Ectodermal cell (in vitro differentiated cells): ENCODE measurements at regions not wholly inside any gene's neighbourhood (a gene's known extent, or its start where the extent isn't known, plus 50 kb on each side); places are given as distances from the start of the nearest gene placed in this dataset.

ENCODE experiments used
- H3K27ac ChIP-seq: 2 replicates; pipeline ENCODE4 v1.7.0; 2013; ENCODE audit warnings: mild to moderate bottlenecking, low read depth, low read length; ENCODE audit not compliant: insufficient read depth, poor library complexity, severe bottlenecking
- H3K27me3 ChIP-seq: 2 replicates; pipeline ENCODE4 v1.7.0; 2013; ENCODE audit warnings: mild to moderate bottlenecking, low read length; ENCODE audit not compliant: insufficient read depth, control insufficient read depth, poor library complexity, severe bottlenecking
- H3K36me3 ChIP-seq: one replicate; pipeline ENCODE4 v1.7.0; 2013; ENCODE audit warnings: low read length; ENCODE audit not compliant: control insufficient read depth, insufficient read depth
- H3K4me1 ChIP-seq: one replicate; pipeline ENCODE4 v1.7.0; 2013; ENCODE audit warnings: low read length; ENCODE audit not compliant: control insufficient read depth, insufficient read depth
- H3K4me3 ChIP-seq: 2 replicates; pipeline ENCODE4 v1.7.0; 2013; ENCODE audit warnings: low read depth, low read length, control low read depth; ENCODE audit not compliant: insufficient read depth
- H3K9me3 ChIP-seq: 2 replicates; pipeline ENCODE4 v1.7.0; 2013; ENCODE audit warnings: mild to moderate bottlenecking, low read length, moderate library complexity; ENCODE audit not compliant: control insufficient read depth
- WGBS, 2 experiments: methylation state at CpG; one replicate each; pipeline ENCODE4 v1.1.7; 2013; ENCODE audit warnings: missing lambda C conversion rate in 2 of 2; 5-methylcytosine and 5-hydroxymethylcytosine counted together

- no peak overlapping the region for H3K27ac ChIP-seq
- H3K27me3 ChIP-seq = no peaks in the 10 kb centered on the region
- WGBS, 2 experiments = 59 to 84% methylated on average over 3 to 5 of the region's 5 CpGs
- H3K36me3 ChIP-seq = no peaks in the 10 kb centered on the region
- H3K4me3 ChIP-seq = no peak overlapping the region
- H3K9me3 ChIP-seq = no peaks in the 10 kb centered on the region
- H3K4me1 ChIP-seq = peaks cover 10% of the 10 kb centered on the region
Observed at GRCh38 chr1:193462629-193463320, 276.4 kb upstream of the B3GALT2 start.

- H3K4me1 ChIP-seq = peaks cover 10% of the 10 kb centered on the region
- H3K27ac ChIP-seq = no peak overlapping the region
- H3K36me3 ChIP-seq = no peaks in the 10 kb centered on the region
- H3K27me3 ChIP-seq = no peaks in the 10 kb centered on the region
- H3K9me3 ChIP-seq = no peaks in the 10 kb centered on the region
- WGBS, 2 experiments = 90 to 98% methylated on average over 3 to 4 of the region's 5 CpGs
- H3K4me3 ChIP-seq = no peak overlapping the region
Observed at GRCh38 chr1:193458628-193459027, 272.2 kb upstream of the B3GALT2 start.

GRCh38 chr1:193457676-193458075, 271.3 kb upstream of the B3GALT2 start:
- WGBS, 2 experiments = 93 to 95% methylated on average over 9 of the region's 9 CpGs
- H3K4me3 ChIP-seq = no peak overlapping the region
- no peaks in the 10 kb centered on the region for H3K27me3 ChIP-seq
- H3K4me1 ChIP-seq = peaks cover 1% of the 10 kb centered on the region
- H3K27ac ChIP-seq = no peak overlapping the region
- no peaks in the 10 kb centered on the region for H3K9me3 ChIP-seq
- no peaks in the 10 kb centered on the region for H3K36me3 ChIP-seq

GRCh38 chr1:193456811-193457280, 270.4 kb upstream of the B3GALT2 start:
- Histone ChIP-seq H3K9me3 (no peaks in the 10 kb centered on the region), H3K27me3 (no peaks in the 10 kb centered on the region), H3K27ac (no peak overlapping the region), H3K4me1 (no peaks in the 10 kb centered on the region), H3K36me3 (no peaks in the 10 kb centered on the region), H3K4me3 (no peak overlapping the region)
- WGBS, 2 experiments = 94% methylated on average over 2 of the region's 2 CpGs; no CpG with 5 or more reads in 1 of the 2 experiments

- Histone ChIP-seq H3K27ac (no peak overlapping the region), H3K27me3 (no peaks in the 10 kb centered on the region), H3K36me3 (no peaks in the 10 kb centered on the region), H3K4me1 (no peaks in the 10 kb centered on the region), H3K4me3 (no peak overlapping the region), H3K9me3 (no peaks in the 10 kb centered on the region)
- 91 to 94% methylated on average over 1 of the region's 1 CpG for WGBS, 2 experiments
Observed at GRCh38 chr1:193451606-193452005, 265.2 kb upstream of the B3GALT2 start.

- H3K27me3 ChIP-seq = no peaks in the 10 kb centered on the region
- no peaks in the 10 kb centered on the region for H3K4me1 ChIP-seq
- H3K4me3 ChIP-seq = no peak overlapping the region
- no peak overlapping the region for H3K27ac ChIP-seq
- no peaks in the 10 kb centered on the region for H3K36me3 ChIP-seq
- H3K9me3 ChIP-seq = no peaks in the 10 kb centered on the region
- no CpG with 5 or more reads among the region's 1 CpG for WGBS, 2 experiments
Observed at GRCh38 chr1:193451001-193451400, 264.6 kb upstream of the B3GALT2 start.

GRCh38 chr1:193448682-193449461, 262.5 kb upstream of the B3GALT2 start:
- 74 to 82% methylated on average over 5 of the region's 5 CpGs for WGBS, 2 experiments
- Histone ChIP-seq H3K4me1 (no peaks in the 10 kb centered on the region), H3K9me3 (no peaks in the 10 kb centered on the region), H3K27me3 (no peaks in the 10 kb centered on the region), H3K4me3 (no peak overlapping the region), H3K27ac (no peak overlapping the region), H3K36me3 (no peaks in the 10 kb centered on the region)

- no peaks in the 10 kb centered on the region for H3K4me1 ChIP-seq
- H3K27ac ChIP-seq = no peak overlapping the region
- no peaks in the 10 kb centered on the region for H3K27me3 ChIP-seq
- H3K9me3 ChIP-seq = no peaks in the 10 kb centered on the region
- WGBS, 2 experiments = 94 to 97% methylated on average over 1 of the region's 2 CpGs
- H3K36me3 ChIP-seq = no peaks in the 10 kb centered on the region
- H3K4me3 ChIP-seq = no peak overlapping the region
Observed at GRCh38 chr1:193443886-193444285, 257.5 kb upstream of the B3GALT2 start.

- H3K36me3 ChIP-seq = no peaks in the 10 kb centered on the region
- WGBS, 2 experiments = 85 to 90% methylated on average over 1 of the region's 1 CpG
- no peak overlapping the region for H3K27ac ChIP-seq
- H3K27me3 ChIP-seq = no peaks in the 10 kb centered on the region
- H3K9me3 ChIP-seq = no peaks in the 10 kb centered on the region
- H3K4me1 ChIP-seq = no peaks in the 10 kb centered on the region
- H3K4me3 ChIP-seq = no peak overlapping the region
Observed at GRCh38 chr1:193438771-193439170, 252.4 kb upstream of the B3GALT2 start.

GRCh38 chr1:193438312-193438711, 251.9 kb upstream of the B3GALT2 start:
- Histone ChIP-seq H3K4me1 (no peaks in the 10 kb centered on the region), H3K27ac (no peak overlapping the region), H3K9me3 (peaks cover under 1% of the 10 kb centered on the region), H3K27me3 (no peaks in the 10 kb centered on the region), H3K36me3 (no peaks in the 10 kb centered on the region), H3K4me3 (no peak overlapping the region)
- 94% methylated on average over 2 of the region's 2 CpGs for WGBS, 2 experiments
